Effector memory CD4-positive, alpha-beta T cell (primary cell): ENCODE measurements at regions not wholly inside any gene's neighbourhood (a gene's known extent, or its start where the extent isn't known, plus 50 kb on each side); places are given as distances from the start of the nearest gene placed in this dataset.
"Not testable (repeated sequence)": the region's sequence is repeated elsewhere in the genome, so short reads cannot be mapped to it uniquely, and the experiment has no call there.

Experiments
- DNase-seq, 3 donors: peaks; one replicate each; pipeline ENCODE4 v3.0.0-alpha.2; 2020
- H3K27ac ChIP-seq: 2 replicates; pipeline ENCODE4 v1.7.0; 2013; ENCODE audit warnings: mild to moderate bottlenecking, low read length, moderate library complexity; ENCODE audit not compliant: insufficient read depth, poor library complexity, severe bottlenecking
- H3K27me3 ChIP-seq: replicated peaks from 2 replicates; pipeline ENCODE4 v1.7.0; 2013; ENCODE audit warnings: mild to moderate bottlenecking, low read length; ENCODE audit not compliant: insufficient read depth, control insufficient read depth, poor library complexity, severe bottlenecking
- H3K36me3 ChIP-seq: 2 replicates; pipeline ENCODE4 v1.7.0; 2013; ENCODE audit warnings: mild to moderate bottlenecking, low read length, moderate library complexity; ENCODE audit not compliant: control insufficient read depth, insufficient read depth
- H3K4me1 ChIP-seq: 2 replicates; pipeline ENCODE4 v1.7.0; 2013; ENCODE audit warnings: low read length, mild to moderate bottlenecking; ENCODE audit not compliant: control insufficient read depth, insufficient read depth, poor library complexity, severe bottlenecking
- H3K4me3 ChIP-seq: 2 replicates; pipeline ENCODE4 v1.7.0; 2013; ENCODE audit warnings: low read length, low read depth, mild to moderate bottlenecking; ENCODE audit not compliant: insufficient read depth, poor library complexity, severe bottlenecking
- H3K9me3 ChIP-seq: 2 replicates; pipeline ENCODE4 v1.7.0; 2013; ENCODE audit warnings: mild to moderate bottlenecking, low read length, moderate library complexity; ENCODE audit not compliant: control insufficient read depth

DNA sequence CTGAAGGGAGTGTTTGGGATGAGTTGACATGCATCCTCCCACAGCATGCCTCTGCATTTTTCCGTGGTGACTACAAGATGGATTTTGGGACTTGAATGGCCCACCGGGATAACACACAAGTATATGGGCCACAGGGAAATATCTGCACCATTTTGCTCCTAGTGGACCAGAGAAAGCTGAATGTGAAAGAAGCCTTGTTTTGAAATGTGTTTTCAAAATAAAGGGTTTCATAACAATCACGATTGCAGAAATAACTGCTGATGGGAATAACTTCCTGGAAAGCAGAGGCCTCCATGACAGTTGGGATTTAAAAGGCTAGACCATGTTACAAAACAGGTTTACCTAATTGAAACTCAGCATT is 77.5 kb upstream of the PRR23C start:
- H3K4me3 ChIP-seq: no peak overlapping the region
- no peaks in the 10 kb centered on the region for H3K9me3 ChIP-seq
- H3K27me3 ChIP-seq: no peaks in the 10 kb centered on the region
- no peak overlapping the region for H3K27ac ChIP-seq
- H3K4me1 ChIP-seq: no peaks in the 10 kb centered on the region
- no peaks in the 10 kb centered on the region for H3K36me3 ChIP-seq
- DNase-seq: no peak

GRCh38 chr3:139122612-139123011 is 77.9 kb upstream of the PRR23C start:
- no peak for DNase-seq
- Histone ChIP-seq H3K27ac (no peak overlapping the region), H3K36me3 (no peaks in the 10 kb centered on the region), H3K4me3 (no peak overlapping the region), H3K4me1 (no peaks in the 10 kb centered on the region), H3K27me3 (no peaks in the 10 kb centered on the region), H3K9me3 (no peaks in the 10 kb centered on the region)

DNA sequence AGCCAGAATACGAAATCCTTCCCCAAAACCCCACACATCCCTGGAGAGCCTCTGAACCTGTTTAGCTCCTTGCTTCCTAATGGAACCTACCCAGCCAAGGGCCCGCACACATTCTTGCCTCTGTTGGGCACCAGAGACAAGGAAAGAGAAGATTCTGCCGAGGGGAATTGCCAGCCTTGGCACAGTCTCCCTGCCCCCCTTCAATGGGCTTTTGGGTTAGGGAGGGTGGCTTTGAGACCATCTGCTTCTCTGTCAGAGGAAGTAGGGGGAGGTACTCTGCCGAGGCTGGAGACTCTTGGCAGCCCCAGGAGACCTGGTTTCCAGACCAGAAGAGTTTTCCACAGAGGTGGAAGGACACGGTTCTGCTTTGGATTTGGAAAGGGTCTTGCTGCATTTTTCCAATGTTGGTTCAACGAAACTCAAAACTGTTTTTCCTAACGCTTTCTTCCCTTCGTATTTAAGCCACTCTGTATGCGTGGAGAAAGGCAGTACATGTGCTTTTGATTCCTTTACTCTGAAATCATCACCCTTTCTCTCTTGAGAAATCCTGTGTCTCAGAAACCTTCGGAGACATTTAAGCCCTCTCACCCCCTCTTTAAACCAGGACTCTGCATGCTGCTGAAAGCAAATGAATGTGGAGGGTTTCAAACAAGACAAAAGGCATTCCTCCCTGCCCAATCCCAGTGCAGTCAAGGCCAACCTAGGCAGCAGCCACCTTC is 78.8 kb upstream of the PRR23C start:
- Histone ChIP-seq H3K4me1 (no peaks in the 10 kb centered on the region), H3K4me3 (no peak overlapping the region), H3K9me3 (no peaks in the 10 kb centered on the region), H3K36me3 (no peaks in the 10 kb centered on the region), H3K27ac (no peak overlapping the region), H3K27me3 (no peaks in the 10 kb centered on the region)
- no peak for DNase-seq

DNA sequence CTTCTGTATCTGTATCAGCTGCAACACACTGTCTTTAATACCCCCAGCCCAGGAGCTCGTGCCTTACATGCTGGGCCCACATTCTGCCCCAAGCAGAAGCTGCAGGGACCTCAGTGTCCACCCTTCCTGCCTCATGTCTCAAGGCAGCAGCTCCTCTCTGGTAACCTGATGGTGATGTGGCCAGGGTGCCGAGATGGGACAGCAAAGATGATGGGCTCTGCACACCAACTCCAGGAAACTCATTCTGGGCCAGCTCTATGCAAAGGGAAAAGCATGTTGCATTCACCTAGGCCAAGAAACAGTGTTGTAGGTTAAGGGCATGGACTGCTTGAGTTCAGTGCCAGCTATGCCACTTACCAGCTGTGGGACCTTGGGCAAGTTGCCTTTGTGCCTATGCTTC is 79.5 kb upstream of the PRR23C start:
- H3K9me3 ChIP-seq: no peaks in the 10 kb centered on the region
- H3K27ac ChIP-seq: no peak overlapping the region
- H3K4me1 ChIP-seq: no peaks in the 10 kb centered on the region
- no peaks in the 10 kb centered on the region for H3K36me3 ChIP-seq
- no peak overlapping the region for H3K4me3 ChIP-seq
- DNase-seq: no peak
- no peaks in the 10 kb centered on the region for H3K27me3 ChIP-seq

DNA sequence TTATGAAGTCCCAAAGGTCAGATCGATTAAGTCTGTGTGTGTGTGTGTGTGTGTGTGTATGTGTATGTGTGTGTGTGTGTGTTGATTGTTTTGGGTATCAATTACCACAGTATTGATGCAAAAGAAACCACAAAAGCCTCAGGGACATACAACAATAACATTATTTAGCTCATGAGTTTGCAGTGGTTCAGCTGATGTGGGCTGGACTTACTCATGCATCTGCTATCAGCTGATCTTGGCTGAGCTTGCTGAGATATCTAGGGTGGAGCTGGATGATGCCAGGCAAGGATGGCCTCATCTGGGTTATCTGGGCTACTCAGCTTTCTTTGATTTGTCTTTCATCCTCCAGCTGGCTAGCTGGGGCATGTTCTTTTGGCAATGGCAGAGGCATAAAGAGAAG is 82.4 kb upstream of the PRR23C start:
- no peaks in the 10 kb centered on the region for H3K9me3 ChIP-seq
- no peak overlapping the region for H3K27ac ChIP-seq
- H3K36me3 ChIP-seq: no peaks in the 10 kb centered on the region
- no peaks in the 10 kb centered on the region for H3K4me1 ChIP-seq
- no peak overlapping the region for H3K4me3 ChIP-seq
- no peak for DNase-seq
- no peaks in the 10 kb centered on the region for H3K27me3 ChIP-seq

DNA sequence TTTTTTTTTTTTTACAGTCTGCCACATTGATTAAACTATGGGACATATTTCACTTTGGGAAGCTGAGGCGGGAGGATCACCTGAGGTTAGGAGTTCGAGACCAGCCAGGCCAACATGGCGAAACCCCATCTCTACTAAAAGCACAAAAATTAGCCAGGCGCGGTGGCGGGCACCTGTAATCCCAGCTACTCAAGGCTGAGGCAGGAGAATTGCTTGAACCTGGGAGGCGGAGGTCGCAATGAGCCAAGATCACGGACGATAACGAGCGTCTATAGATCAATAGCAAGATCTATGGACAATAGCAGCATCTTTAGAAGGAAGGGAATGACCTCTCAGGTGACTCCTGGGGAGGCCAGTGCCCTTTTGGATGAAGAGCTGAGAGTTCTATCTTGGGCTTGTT is 82.9 kb upstream of the PRR23C start:
- DNase-seq, H3K4me1 ChIP-seq, H3K4me3 ChIP-seq: not testable (repeated sequence)

DNA sequence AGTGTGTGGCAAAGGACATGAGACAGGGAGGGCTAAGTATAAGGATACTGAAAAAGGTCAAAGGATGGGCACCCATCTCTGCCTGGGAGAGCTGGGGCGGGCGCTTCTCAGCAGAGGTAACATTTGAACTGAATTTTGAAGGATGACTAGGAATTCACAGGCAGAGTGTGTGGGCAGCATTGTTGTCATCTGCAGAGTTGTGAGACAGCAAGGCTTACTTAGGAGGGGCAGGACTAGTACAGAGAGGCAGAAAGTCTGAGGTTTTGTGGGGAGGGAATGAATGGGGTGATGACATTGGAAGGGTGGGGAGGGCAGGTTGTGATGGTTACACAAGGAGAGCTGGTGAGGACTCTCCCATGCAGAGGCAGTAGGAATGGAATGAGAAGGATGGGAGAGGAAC is 84.1 kb upstream of the PRR23C start:
- H3K36me3 ChIP-seq: no peaks in the 10 kb centered on the region
- no peak overlapping the region for H3K4me3 ChIP-seq
- no peak overlapping the region for H3K27ac ChIP-seq
- H3K9me3 ChIP-seq: no peaks in the 10 kb centered on the region
- no peaks in the 10 kb centered on the region for H3K27me3 ChIP-seq
- DNase-seq: no peak
- H3K4me1 ChIP-seq: no peaks in the 10 kb centered on the region

More for the DNA sequence above, 82.9 kb upstream of the PRR23C start:
- H3K27me3 ChIP-seq, H3K9me3 ChIP-seq, H3K27ac ChIP-seq, H3K36me3 ChIP-seq: not testable (repeated sequence)

DNA sequence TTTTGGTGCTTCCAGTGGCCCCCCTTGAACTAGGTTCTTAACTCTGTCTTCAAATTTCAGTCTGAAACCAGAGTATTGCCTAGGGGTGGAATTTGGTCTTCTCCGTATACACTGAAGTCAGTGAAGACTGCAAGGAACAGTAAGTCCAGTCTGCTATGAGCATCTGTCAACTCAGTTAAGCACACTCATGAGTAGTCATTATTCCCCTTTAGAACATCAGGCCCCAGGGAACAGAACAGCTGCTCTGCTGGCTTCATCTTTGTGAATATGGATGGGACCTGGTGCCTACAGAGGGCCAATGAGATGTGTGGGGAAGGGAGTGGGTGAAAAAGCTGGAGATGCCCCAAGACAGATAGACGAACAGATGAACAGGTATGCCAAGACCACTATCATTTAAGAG is 85.2 kb upstream of the PRR23C start:
- no peaks in the 10 kb centered on the region for H3K4me1 ChIP-seq

DNA sequence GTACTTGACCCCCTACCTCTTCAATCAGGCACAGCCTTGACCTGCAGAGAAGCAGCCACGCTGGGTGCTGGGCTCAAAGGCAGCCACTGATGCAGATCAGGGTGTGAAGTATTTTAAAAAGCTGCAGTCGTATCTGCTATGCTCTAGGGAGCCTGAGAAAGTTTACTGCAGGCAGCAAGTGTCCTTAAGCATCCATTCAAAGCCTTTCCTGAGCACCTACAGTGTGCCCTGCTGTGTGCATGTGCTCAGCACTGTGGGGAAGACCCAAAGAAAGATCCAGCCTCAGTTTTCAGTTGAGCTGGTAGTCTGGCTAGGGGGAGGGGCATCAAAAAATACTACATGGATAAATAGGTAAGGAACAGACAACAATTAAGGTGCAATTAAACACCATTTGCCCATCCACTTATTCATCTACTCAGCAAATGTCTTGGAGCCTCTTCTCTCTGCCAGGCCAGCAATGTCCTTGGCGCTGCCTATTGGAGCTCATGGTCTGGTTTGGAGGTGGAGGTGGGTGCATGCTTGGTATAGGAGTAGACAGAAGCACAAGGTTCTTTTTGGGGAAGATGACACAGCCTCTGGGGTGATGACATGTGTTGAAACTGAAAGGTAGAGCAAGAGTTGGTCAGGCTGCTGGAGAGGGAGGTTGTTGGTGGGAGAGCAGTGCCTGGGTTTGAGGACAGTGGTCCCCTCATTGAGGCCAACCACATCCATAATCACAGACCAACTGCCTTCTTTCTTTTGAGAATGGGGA is 85.9 kb upstream of the PRR23C start:
- no peak overlapping the region for H3K4me3 ChIP-seq
- H3K36me3 ChIP-seq: no peaks in the 10 kb centered on the region
- no peaks in the 10 kb centered on the region for H3K27me3 ChIP-seq
- H3K4me1 ChIP-seq: no peaks in the 10 kb centered on the region
- no peak overlapping the region for H3K27ac ChIP-seq
- DNase-seq: no peak
- H3K9me3 ChIP-seq: no peaks in the 10 kb centered on the region

More for the DNA sequence above, 85.2 kb upstream of the PRR23C start:
- Histone ChIP-seq H3K36me3 (no peaks in the 10 kb centered on the region), H3K4me3 (no peak overlapping the region), H3K27me3 (no peaks in the 10 kb centered on the region), H3K27ac (no peak overlapping the region), H3K9me3 (no peaks in the 10 kb centered on the region)
- no peak for DNase-seq

DNA sequence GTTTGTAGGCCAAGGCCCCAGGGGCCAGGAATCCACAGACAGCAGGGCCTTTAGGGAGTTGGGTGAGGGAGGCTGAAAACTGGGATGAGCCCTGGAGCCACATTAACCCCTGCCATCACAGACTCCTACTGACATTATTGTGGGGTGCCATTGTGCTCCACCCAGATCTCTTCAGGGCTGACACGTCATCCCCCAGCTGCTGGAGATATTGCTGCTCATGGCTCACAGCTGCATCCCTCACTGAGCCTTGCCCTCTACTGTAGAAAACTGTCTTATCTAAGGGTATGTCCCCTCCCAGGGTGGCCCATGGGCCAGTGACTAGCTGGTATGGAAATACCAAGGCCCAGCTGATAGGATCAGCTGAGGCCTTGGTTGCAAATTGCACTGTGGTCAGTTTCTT is 87.3 kb upstream of the PRR23C start:
- H3K36me3 ChIP-seq: no peaks in the 10 kb centered on the region
- no peaks in the 10 kb centered on the region for H3K9me3 ChIP-seq
- no peak overlapping the region for H3K27ac ChIP-seq
- no peaks in the 10 kb centered on the region for H3K4me1 ChIP-seq
- no peak overlapping the region for H3K4me3 ChIP-seq
- DNase-seq: no peak
- H3K27me3 ChIP-seq: no peaks in the 10 kb centered on the region
